ENCODE measurements at regions not wholly inside any gene's neighbourhood (a gene's known extent, or its start where the extent isn't known, plus 50 kb on each side); places are given as distances from the start of the nearest gene placed in this dataset. TPM values are rescaled to one million over a fixed set of nuclear protein-coding genes. Genes with fewer than 3 reads are reported as not detected.

GRCh38 chr2:6785493-6785892 lies 80.2 kb downstream of the CMPK2 start:
- DNase-seq = no peak

DNA sequence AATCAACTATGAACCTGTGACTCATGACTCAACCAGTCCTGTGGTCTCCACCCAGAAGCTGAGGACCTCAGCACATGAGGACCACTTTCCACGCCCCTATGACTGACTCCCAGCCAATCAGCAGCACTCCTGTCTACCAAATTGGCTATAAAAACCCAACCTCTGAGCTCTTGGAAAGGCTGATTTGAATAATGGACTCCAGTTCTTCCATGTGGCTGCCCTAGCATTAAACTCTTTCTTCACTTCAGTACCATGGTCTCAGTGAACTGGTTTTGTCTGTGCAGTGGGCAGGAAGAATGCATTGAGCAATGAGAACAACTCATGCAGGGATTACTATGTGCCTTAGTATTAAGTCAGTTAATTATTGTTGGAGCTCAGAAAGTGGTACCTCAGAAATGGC lies 78.3 kb downstream of the CMPK2 start:
- DNase-seq = no peak

- DNase-seq = no peak
Observed at GRCh38 chr2:6788614-6789013, 77.1 kb downstream of the CMPK2 start.

DNA sequence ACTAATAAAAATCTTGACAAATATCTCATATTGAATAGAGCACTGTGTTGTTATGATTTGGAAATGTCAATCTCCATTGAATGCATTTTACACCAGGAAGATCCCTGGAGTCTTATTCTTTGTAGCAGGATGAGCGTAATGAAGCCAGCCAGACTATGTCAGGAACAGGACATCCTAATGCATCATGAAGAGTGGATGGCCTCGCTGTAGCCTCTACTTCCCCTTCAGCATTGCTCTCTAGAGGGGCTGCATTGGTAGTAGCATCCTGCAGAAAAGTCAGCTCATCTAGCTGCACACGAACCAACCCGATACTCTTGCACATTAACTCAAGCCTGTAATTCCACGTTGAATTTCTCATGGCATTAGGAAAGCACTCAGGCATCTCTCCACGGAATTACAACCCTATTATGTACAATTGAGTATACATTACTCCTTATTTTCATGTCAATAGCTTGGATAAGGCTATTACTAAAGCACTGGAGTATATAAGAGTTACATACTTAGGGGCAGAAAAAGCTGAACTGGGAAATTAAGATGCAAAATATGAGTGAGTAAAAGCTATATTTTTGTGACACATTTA lies 76.1 kb downstream of the CMPK2 start:
- DNase-seq = no peak

DNA sequence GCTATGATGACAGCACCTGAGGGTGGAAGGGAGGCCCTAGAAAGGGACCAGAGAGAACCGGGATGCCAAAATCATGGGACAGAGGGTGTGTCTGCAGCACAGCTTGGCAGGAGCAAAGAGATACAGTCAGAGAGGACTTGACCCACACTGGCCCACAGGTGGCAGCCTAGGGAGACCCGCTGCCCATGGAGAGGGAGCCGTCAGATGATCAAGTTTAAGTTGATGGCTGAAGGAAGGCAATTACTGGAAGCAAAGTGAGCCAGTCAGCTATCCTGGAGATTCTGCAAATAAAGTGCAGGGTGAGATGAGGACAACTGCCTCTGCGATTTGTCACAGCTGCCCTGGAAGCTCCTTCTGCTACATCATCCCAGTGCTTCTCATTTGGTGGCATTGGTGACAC lies 74.0 kb downstream of the CMPK2 start:
- DNase-seq = no peak

DNA sequence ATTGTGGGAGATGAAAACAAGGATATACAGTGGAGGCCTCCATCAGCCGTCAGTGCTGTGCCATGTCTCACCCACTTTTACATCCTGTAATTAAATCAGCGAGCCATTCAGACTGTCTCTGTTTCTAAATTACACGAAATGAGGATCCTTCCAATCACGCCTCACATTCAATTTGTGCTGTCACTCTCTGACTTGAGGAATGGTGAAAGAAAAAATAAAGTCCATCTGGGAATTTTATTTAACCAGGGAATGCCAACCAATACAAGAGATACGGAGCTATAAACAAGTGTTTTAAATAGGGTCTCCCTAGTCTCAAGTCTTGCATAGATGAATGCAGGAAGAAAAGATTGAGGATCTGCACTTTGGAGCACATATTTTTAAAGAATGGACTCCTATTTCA lies 72.8 kb downstream of the CMPK2 start:
- DNase-seq = no peak

DNA sequence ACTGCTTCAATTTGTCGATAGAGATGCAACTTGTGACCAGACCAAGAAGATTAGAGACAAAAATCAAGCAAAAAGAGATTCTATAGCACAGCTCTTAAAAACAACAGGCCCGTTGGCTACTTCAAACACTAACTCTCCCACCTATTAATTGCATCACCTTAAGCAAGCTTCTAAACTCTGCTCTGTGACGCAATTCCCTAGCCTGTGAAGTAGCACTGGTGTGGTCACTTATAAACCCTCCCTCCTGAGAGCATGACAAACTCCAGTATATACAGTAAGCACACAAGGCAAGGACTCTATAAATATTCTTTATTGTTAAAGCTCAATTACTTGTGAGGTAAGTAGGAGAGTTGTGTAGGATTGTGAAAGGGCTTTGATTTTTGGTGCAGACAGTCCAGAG lies 72.3 kb downstream of the CMPK2 start:
- no peak for DNase-seq

GRCh38 chr2:6793913-6794312 lies 71.8 kb downstream of the CMPK2 start:
- DNase-seq = no peak

DNA sequence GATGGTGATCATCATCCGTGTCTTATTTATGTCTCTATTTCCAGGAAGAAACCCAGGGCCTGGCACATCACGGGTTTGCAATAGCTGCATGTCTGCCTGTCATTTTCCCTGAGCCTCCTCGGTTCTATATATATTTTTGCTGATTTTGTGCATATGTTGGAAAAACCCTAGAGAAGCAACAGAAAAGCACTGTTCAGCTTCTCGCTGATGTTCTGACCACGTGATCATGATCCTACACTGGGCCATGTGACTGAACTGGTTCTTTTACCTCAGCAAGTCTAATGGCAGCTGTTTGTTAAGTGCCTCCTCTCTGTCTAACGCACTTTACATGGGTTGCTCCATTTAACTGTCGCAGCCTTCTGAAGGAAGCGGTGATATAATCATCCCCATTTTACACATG lies 71.3 kb downstream of the CMPK2 start:
- DNase-seq = no peak

Small RNAs in the stretch of these regions (small RNA-seq; reads per million reads assigned to genes)
- gene MIR7158 (ENCODE audit: low replicate concordance) = not detected
